PFSK-1 (cell line): ENCODE measurements at regions not wholly inside any gene's neighbourhood (a gene's known extent, or its start where the extent isn't known, plus 50 kb on each side); places are given as distances from the start of the nearest gene placed in this dataset.

Source experiments
- FOXP2 ChIP-seq: optimal IDR thresholded peaks from 2 replicates; pipeline ENCODE3; 2011; ENCODE audit warnings: borderline replicate concordance, control low read depth, inconsistent platforms; ENCODE audit not compliant: insufficient read depth; ENCODE audit errors: extremely low read length, extremely low read depth
- POLR2AphosphoS5 ChIP-seq: IDR thresholded peaks from 2 replicates; pipeline ENCODE4 v1.6.1; 2012; ENCODE audit warnings: low read depth, mild to moderate bottlenecking, control low read depth, low read length, moderate library complexity
- REST ChIP-seq, 2 experiments: IDR thresholded peaks; 2 replicates each; pipeline versions ENCODE4 v1.6.1 to v1.8.0; 2011 to 2012; ENCODE audit warnings: low read depth in 2 of 2, low read length in 2 of 2, control low read depth in 1 of 2, inconsistent platforms in 1 of 2, mild to moderate bottlenecking in 1 of 2, moderate library complexity in 1 of 2; ENCODE audit not compliant: insufficient read depth in 1 of 2
- SIN3A ChIP-seq: IDR thresholded peaks from 2 replicates; pipeline ENCODE4 v1.6.1; 2012; ENCODE audit warnings: mild to moderate bottlenecking, low read length, moderate library complexity, borderline replicate concordance; ENCODE audit not compliant: insufficient read depth
- TAF1 ChIP-seq: IDR thresholded peaks from 2 replicates; pipeline ENCODE4 v1.6.1; 2012; ENCODE audit warnings: low read length, control low read depth, borderline replicate concordance; ENCODE audit not compliant: insufficient read depth

- TF ChIP-seq REST (IDR thresholded peaks at IDR 0.05; ENCODE audit: insufficient read depth in 1 of 2, low read depth in 2 of 2, low read length in 2 of 2) (no peak), TAF1 (no peak), POLR2AphosphoS5 (no peak), SIN3A (no peak), FOXP2 (no peak)
These were observed 59.3 kb upstream of the SLC2A12 start for GRCh38 chr6:134111726-134112125.
